NOMO-1 treated with dmso at 0.1 percent for 144 hours (cell line): ENCODE measurements at regions not wholly inside any gene's neighbourhood (a gene's known extent, or its start where the extent isn't known, plus 50 kb on each side); places are given as distances from the start of the nearest gene placed in this dataset.
"Not testable (repeated sequence)": the region's sequence is repeated elsewhere in the genome, so short reads cannot be mapped to it uniquely, and the experiment has no call there.

Experiments
- DNase-seq: peaks from one replicate; lab custom pipeline; 2025; ENCODE audit not compliant: unreplicated experiment; lab: John Stamatoyannopoulos, UW

- no peak for DNase-seq
These were observed 791.1 kb upstream of the SOX11 start for GRCh38 chr2:4900861-4901770.

- DNase-seq: no peak
These were observed 788.4 kb upstream of the SOX11 start for GRCh38 chr2:4903656-4904348.

DNA sequence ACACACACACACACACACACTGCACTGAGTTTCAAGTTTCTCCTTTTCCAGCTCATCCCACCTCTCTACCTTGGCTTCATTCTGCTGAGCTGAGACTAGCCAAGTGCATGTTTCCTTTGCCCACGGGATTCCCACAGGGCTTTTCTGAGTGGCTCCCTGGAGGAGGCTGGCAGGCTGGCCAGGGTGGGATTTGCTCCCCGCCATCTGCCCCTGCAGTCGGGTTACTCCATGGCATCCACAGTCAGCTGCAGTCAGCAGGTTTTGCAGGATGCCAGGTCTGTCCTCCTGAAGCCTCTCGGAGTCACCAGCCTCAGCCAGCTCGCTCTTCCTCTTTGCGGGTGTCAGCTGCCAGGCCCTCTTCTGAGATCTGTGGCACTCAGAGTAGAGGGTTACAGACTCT, 783.7 kb upstream of the SOX11 start:
- no peak for DNase-seq

- no peak for DNase-seq
These were observed 782.7 kb upstream of the SOX11 start for GRCh38 chr2:4909346-4910009.

GRCh38 chr2:4914036-4914435, 778.1 kb upstream of the SOX11 start:
- no peak for DNase-seq

- no peak for DNase-seq
These were observed 777.6 kb upstream of the SOX11 start for GRCh38 chr2:4914551-4914950.

DNA sequence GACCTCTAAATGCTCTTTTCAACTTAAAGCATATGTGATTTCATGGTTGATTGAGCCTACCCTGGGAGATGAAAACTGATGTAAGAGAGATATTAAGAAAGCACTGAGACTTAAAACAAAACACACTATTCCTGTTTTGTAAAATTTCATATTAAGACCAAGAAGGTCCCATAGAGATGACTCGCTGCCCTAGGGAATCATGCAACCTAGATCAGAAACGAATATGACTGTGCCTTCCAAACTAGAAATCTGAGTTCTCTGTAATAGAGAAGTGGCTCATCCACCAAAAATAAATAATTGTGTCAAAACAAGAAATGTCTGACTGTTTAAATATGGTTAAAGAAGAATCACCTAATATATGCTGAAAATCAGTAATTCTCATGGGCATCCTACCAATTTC, 776.8 kb upstream of the SOX11 start:
- DNase-seq: no peak

- DNase-seq: no peak
These were observed 776.1 kb upstream of the SOX11 start for GRCh38 chr2:4916094-4916493.

- DNase-seq: no peak
These were observed 761.5 kb upstream of the SOX11 start for GRCh38 chr2:4930704-4931103.

- DNase-seq: no peak
These were observed 760.3 kb upstream of the SOX11 start for GRCh38 chr2:4931721-4932365.

DNA sequence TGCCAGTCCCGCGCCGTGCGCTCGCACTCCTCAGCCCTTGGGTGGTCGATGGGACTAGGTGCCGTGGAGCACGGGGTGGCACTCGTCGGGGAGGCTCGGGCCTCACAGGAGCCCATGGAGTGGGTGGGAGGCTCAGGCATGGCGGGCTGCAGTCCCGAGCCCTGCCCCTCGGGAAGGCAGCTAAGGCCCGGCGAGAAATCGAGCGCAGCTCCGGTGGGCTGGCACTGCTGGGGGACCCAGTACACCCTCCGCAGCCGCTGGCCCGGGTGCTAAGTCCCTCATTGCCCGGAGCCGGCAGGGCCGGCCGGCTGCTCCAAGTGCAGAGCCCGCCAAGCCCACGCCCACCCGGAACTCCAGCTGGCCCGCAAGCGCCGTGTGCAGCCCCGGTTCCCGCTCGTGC, 756.9 kb upstream of the SOX11 start:
- not testable (repeated sequence) for DNase-seq

DNA sequence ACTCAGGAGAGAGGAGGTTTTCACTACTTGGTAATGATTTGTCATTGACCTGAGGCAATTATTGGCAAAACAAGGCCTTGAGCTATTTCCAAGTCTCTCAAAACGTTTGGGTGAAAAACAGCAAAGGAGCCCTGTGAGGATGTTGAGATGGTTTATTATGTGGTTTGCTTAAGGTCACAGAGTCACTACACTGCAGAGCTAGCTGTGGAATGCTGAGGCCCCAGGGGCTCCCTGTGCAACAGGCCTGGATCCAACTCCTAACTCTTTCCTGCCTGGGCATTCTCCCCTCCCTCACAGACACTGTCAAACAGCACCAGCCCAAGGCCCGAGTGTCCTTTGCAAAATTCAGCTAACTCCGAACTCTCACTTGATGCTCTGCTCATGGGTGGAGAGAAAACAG, 754.6 kb upstream of the SOX11 start:
- no peak for DNase-seq

GRCh38 chr2:4938206-4938605, 754.0 kb upstream of the SOX11 start:
- DNase-seq: no peak

- no peak for DNase-seq
These were observed 749.7 kb upstream of the SOX11 start for GRCh38 chr2:4942441-4942840.

DNA sequence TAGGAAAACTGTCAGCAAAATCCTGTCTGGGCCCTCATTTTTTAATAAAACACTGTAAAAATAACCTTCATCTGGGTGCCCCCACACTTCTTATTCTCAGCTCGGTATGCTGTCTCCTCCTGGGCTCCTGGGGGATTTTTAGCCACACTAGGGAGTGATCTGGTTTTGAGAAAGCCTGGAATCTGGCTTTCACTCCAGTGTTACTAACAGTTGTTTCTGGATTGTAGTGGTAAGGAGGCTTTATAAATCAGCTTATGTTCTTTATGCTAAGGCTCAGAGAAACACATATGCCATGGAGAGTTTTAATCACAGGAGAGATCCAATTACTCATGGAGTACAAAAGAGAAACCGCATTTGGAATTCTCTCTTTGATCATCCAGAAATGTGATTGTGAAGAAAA, 744.3 kb upstream of the SOX11 start:
- no peak for DNase-seq

DNA sequence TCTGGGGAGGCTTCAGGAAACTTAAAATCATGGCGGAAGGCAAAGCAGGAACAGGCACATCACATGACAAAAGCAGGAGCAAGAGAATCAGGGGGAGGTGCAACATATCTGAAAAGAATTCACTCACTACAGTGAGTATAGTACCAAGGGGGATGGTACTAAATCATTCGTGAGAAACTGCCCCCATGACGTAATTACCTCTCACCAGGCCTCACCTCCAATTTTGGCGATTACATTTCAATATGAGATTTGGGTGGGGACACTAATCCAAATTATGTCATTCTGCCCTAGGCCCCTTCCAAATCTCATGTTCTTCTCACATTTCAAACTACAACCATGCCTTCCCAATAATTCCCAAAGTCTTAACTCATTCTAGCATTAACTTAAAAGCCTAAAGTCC, 740.8 kb upstream of the SOX11 start:
- no peak for DNase-seq

DNA sequence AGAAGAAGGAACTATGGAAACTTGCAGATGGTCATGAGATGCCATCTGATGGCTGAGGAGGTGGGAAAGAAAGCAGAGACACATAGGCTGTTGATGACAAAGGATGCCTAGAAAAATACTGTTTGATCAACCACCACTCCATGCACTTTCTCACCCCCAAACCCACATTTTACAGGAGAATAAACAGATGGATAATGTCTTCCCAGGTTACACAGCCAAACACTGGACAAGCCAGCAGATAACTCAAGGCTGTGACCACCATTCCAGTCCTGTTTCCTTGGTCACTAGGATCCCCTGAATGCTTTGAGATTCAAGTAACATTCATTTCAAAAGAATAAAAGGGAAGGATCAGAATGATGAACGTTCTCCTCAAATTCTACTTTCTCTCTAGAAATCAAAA, 733.0 kb upstream of the SOX11 start:
- DNase-seq: no peak

DNA sequence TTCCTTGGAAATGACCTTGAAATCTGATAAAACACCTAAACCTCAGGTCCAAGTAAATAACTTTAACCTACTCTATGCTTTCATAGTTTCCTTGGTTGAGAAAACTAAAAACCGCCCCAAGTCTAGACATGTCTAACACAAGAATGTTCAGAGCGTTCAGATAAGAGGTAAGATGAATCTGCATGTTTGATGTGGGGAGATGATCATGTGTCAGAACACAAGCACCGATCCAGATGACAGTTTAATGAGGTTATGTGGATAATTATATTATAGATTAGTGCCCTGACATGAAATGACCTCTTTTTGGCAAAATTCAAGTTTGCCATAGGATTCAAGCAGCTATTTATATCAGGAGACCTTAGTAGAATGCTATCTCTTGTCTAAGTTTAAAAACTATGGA, 729.8 kb upstream of the SOX11 start:
- DNase-seq: no peak

DNA sequence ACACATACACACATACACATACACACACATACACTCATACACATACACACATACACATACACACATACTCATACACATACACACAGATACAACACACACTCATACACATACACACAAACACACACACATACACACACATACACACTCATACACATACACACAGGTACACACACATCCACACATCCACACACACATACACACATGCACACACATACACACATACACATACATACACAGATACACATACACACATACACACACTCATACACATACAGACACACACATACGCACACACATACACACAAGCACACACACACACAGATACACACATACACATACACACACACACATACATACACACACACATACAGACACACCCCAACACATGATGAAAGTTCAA, 729.1 kb upstream of the SOX11 start:
- no peak for DNase-seq

GRCh38 chr2:4964001-4964540, 728.1 kb upstream of the SOX11 start:
- no peak for DNase-seq

GRCh38 chr2:4964579-4964978, 727.6 kb upstream of the SOX11 start:
- DNase-seq: no peak
